ENCODE measurements at regions not wholly inside any gene's neighbourhood (a gene's known extent, or its start where the extent isn't known, plus 50 kb on each side); places are given as distances from the start of the nearest gene placed in this dataset.

DNA sequence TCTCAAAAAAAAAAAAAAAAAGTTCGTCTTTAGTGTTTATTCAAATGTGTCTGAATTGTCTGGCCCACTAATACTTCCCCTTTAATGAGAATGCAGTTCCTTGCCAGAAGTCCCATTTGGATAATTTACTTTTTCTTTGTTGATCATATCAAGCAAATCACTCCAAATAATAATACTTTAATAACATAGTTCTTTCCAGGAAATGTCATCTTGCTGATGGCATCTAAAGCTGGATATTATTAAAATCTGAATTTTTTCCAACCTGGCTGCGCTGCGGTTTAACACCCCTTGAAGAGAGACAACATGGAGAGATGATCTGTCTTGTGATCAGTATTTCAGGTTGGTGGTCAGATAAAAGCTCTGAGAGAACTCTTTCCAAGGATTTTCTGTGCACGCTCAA, 111.2 kb upstream of the CNKSR3 start:
- TF ChIP-seq CTCF (IDR thresholded peaks at IDR 0.05; ENCODE audit: borderline replicate concordance, extremely low read depth, low read length, poor library complexity, severe bottlenecking) (no peak), EZH2 (IDR thresholded peaks at IDR 0.05; ENCODE audit: borderline replicate concordance, low read depth, low read length, severe bottlenecking) (no peak)

All from DND-41 (cell line).